Liver (tissue), 3 donors: ENCODE measurements at regions not wholly inside any gene's neighbourhood (a gene's known extent, or its start where the extent isn't known, plus 50 kb on each side); places are given as distances from the start of the nearest gene placed in this dataset.

ENCODE experiments used
- EGR1 ChIP-seq, 2 donors: IDR thresholded peaks; 2 replicates each; pipeline ENCODE4 v1.6.1; 2016 to 2018; ENCODE audit warnings: antibody characterized with exemption in 2 of 2, low read depth in 2 of 2
- GABPA ChIP-seq, 2 donors: IDR thresholded peaks in 1 of 2; conservative IDR thresholded peaks in 1 of 2; 2 replicates each; pipeline ENCODE4 v1.6.1; 2016; ENCODE audit warnings: antibody characterized with exemption in 2 of 2, mild to moderate bottlenecking in 1 of 2, moderate library complexity in 1 of 2
- NR2F2 ChIP-seq: IDR thresholded peaks from 2 replicates; pipeline ENCODE4 v1.6.1; 2016; ENCODE audit warnings: antibody characterized with exemption
- RAD21 ChIP-seq, 2 donors: IDR thresholded peaks; 2 replicates each; pipeline ENCODE4 v1.6.1; 2016; ENCODE audit warnings: antibody characterized with exemption in 2 of 2, mild to moderate bottlenecking in 2 of 2
- SP1 ChIP-seq: IDR thresholded peaks from 2 replicates; pipeline ENCODE4 v1.6.1; 2018; ENCODE audit warnings: antibody characterized with exemption, mild to moderate bottlenecking
- TF ChIP-seq, protein P1 (sequence below): IDR thresholded peaks from 2 replicates; pipeline ENCODE4 v1.6.1; 2016; ENCODE audit warnings: antibody characterized with exemption
- TF ChIP-seq, protein P2 (sequence below): fragments of 150-350 bp; IDR thresholded peaks from 2 replicates; pipeline ENCODE4 v1.5.1; 2017; ENCODE audit warnings: improper control_type of control experiment, low read depth, low read length; ENCODE audit not compliant: missing input control
- TF ChIP-seq, protein P3 (sequence below): IDR thresholded peaks from 2 replicates; pipeline ENCODE4 v1.6.1; 2016; ENCODE audit warnings: antibody characterized with exemption
- donor health status: healthy.
- donor health status: healthy.

DNA sequence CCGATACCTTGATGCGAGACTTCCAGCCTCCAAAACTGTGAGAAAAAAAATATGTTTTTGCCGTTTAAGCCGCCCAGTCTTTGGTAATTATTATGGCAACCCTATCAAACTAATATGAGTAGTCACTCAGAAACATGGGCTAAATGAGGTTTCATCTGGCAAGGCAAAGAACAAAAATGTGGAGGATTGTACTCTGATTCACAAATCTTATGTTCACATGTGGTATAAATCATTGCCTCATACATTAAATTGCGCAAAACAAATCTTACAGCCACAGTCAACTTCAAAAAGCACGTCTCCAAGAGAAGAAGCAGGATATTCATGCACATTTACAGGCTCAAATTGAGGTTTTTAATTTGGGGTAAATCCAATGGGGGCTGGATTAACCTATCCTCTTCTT lies 1435.4 kb upstream of the LRRTM1 start:
- no peak for TF ChIP-seq GABPA (IDR thresholded peaks at IDR 0.05 in 1 of 2, conservative IDR thresholded peaks at IDR 0.05 in 1 of 2)
- TF ChIP-seq EGR1 (IDR thresholded peaks at IDR 0.05; ENCODE audit: low read depth in 2 of 2): no peak
- TF ChIP-seq, protein P1, sequence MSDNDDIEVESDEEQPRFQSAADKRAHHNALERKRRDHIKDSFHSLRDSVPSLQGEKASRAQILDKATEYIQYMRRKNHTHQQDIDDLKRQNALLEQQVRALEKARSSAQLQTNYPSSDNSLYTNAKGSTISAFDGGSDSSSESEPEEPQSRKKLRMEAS: no peak
- TF ChIP-seq, protein P2, sequence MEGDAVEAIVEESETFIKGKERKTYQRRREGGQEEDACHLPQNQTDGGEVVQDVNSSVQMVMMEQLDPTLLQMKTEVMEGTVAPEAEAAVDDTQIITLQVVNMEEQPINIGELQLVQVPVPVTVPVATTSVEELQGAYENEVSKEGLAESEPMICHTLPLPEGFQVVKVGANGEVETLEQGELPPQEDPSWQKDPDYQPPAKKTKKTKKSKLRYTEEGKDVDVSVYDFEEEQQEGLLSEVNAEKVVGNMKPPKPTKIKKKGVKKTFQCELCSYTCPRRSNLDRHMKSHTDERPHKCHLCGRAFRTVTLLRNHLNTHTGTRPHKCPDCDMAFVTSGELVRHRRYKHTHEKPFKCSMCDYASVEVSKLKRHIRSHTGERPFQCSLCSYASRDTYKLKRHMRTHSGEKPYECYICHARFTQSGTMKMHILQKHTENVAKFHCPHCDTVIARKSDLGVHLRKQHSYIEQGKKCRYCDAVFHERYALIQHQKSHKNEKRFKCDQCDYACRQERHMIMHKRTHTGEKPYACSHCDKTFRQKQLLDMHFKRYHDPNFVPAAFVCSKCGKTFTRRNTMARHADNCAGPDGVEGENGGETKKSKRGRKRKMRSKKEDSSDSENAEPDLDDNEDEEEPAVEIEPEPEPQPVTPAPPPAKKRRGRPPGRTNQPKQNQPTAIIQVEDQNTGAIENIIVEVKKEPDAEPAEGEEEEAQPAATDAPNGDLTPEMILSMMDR: no peak
- TF ChIP-seq NR2F2: no peak
- TF ChIP-seq, protein P3, sequence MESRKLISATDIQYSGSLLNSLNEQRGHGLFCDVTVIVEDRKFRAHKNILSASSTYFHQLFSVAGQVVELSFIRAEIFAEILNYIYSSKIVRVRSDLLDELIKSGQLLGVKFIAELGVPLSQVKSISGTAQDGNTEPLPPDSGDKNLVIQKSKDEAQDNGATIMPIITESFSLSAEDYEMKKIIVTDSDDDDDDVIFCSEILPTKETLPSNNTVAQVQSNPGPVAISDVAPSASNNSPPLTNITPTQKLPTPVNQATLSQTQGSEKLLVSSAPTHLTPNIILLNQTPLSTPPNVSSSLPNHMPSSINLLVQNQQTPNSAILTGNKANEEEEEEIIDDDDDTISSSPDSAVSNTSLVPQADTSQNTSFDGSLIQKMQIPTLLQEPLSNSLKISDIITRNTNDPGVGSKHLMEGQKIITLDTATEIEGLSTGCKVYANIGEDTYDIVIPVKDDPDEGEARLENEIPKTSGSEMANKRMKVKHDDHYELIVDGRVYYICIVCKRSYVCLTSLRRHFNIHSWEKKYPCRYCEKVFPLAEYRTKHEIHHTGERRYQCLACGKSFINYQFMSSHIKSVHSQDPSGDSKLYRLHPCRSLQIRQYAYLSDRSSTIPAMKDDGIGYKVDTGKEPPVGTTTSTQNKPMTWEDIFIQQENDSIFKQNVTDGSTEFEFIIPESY: no peak
- TF ChIP-seq RAD21 (IDR thresholded peaks at IDR 0.05): no peak
- no peak for TF ChIP-seq SP1
